Activated CD4-positive, alpha-beta T cell treated with anti-CD3 and anti-CD28 coated beads, Interleukin-2, amount 10 ng/mL, durations not matched to agents 24 days and 14 days (primary cell): ENCODE measurements at regions not wholly inside any gene's neighbourhood (a gene's known extent, or its start where the extent isn't known, plus 50 kb on each side); places are given as distances from the start of the nearest gene placed in this dataset.

ENCODE experiments used
- DNase-seq: peaks from one replicate; pipeline ENCODE4 v3.0.0; 2022
- H3K27ac Mint-ChIP-seq: one replicate; pipeline ENCODE4 v1.8.0; 2022; ENCODE audit warnings: mild to moderate bottlenecking, mixed read lengths
- H3K27me3 Mint-ChIP-seq: one replicate; pipeline ENCODE4 v1.8.0; 2022; ENCODE audit warnings: mixed read lengths
- H3K36me3 Mint-ChIP-seq: one replicate; pipeline ENCODE4 v1.8.0; 2022; ENCODE audit warnings: low read depth, mild to moderate bottlenecking, mixed read lengths
- H3K4me1 Mint-ChIP-seq: one replicate; pipeline ENCODE4 v1.8.0; 2021; ENCODE audit warnings: mixed read lengths
- H3K4me3 Mint-ChIP-seq: one replicate; pipeline ENCODE4 v1.8.0; 2022; ENCODE audit warnings: mild to moderate bottlenecking, moderate library complexity, mixed read lengths
- H3K9me3 Mint-ChIP-seq: one replicate; pipeline ENCODE4 v1.8.0; 2021; ENCODE audit warnings: mixed read lengths
- intact Hi-C: fragments of 100-400 bp; cut with micrococcal nuclease; formaldehyde crosslinking; loops from one replicate; pipeline ENCODE4 v1.15.1; 2023

GRCh38 chr13:80656512-80656904, 315.6 kb upstream of the SPRY2 start:
- Mint-ChIP-seq H3K27ac (no peak overlapping the region), H3K36me3 (no peaks in the 10 kb centered on the region), H3K27me3 (no peaks in the 10 kb centered on the region), H3K9me3 (peaks cover 9% of the 10 kb centered on the region), H3K4me1 (no peaks in the 10 kb centered on the region), H3K4me3 (no peak overlapping the region)
- intact Hi-C loops = no loop called here
- no peak for DNase-seq

- Mint-ChIP-seq H3K9me3 (peaks cover 9% of the 10 kb centered on the region), H3K36me3 (no peaks in the 10 kb centered on the region), H3K27ac (no peak overlapping the region), H3K4me1 (no peaks in the 10 kb centered on the region), H3K27me3 (no peaks in the 10 kb centered on the region), H3K4me3 (no peak overlapping the region)
- intact Hi-C loops = no loop called here
- DNase-seq = no peak
These were observed 315.0 kb upstream of the SPRY2 start for GRCh38 chr13:80655778-80656511.

- no peak overlapping the region for H3K4me3 Mint-ChIP-seq
- no peak for DNase-seq
- intact Hi-C loops = no loop called here
- H3K27ac Mint-ChIP-seq = no peak overlapping the region
- no peaks in the 10 kb centered on the region for H3K27me3 Mint-ChIP-seq
- H3K4me1 Mint-ChIP-seq = no peaks in the 10 kb centered on the region
- H3K36me3 Mint-ChIP-seq = no peaks in the 10 kb centered on the region
- peaks cover 9% of the 10 kb centered on the region for H3K9me3 Mint-ChIP-seq
These were observed 313.8 kb upstream of the SPRY2 start for GRCh38 chr13:80654638-80655249.

- H3K36me3 Mint-ChIP-seq = no peaks in the 10 kb centered on the region
- no peak overlapping the region for H3K27ac Mint-ChIP-seq
- no peaks in the 10 kb centered on the region for H3K27me3 Mint-ChIP-seq
- H3K9me3 Mint-ChIP-seq = no peaks in the 10 kb centered on the region
- H3K4me3 Mint-ChIP-seq = no peak overlapping the region
- no peaks in the 10 kb centered on the region for H3K4me1 Mint-ChIP-seq
- intact Hi-C loops = no loop called here
- DNase-seq = no peak
These were observed 308.3 kb upstream of the SPRY2 start for GRCh38 chr13:80649274-80649673.

- H3K9me3 Mint-ChIP-seq = no peaks in the 10 kb centered on the region
- H3K4me3 Mint-ChIP-seq = no peak overlapping the region
- no peaks in the 10 kb centered on the region for H3K36me3 Mint-ChIP-seq
- H3K27me3 Mint-ChIP-seq = no peaks in the 10 kb centered on the region
- intact Hi-C loops = no loop called here
- no peak overlapping the region for H3K27ac Mint-ChIP-seq
- no peak for DNase-seq
- H3K4me1 Mint-ChIP-seq = no peaks in the 10 kb centered on the region
These were observed 301.7 kb upstream of the SPRY2 start for GRCh38 chr13:80642641-80643040.

- H3K4me3 Mint-ChIP-seq = no peak overlapping the region
These were observed 292.3 kb upstream of the SPRY2 start for GRCh38 chr13:80633251-80633650.

GRCh38 chr13:80630685-80631121, 289.8 kb upstream of the SPRY2 start:
- no peaks in the 10 kb centered on the region for H3K36me3 Mint-ChIP-seq
- no peak overlapping the region for H3K4me3 Mint-ChIP-seq
- H3K27ac Mint-ChIP-seq = no peak overlapping the region
- H3K9me3 Mint-ChIP-seq = no peaks in the 10 kb centered on the region
- DNase-seq = no peak
- no peaks in the 10 kb centered on the region for H3K27me3 Mint-ChIP-seq
- H3K4me1 Mint-ChIP-seq = no peaks in the 10 kb centered on the region
- intact Hi-C loops = no loop called here

More at GRCh38 chr13:80633251-80633650, 292.3 kb upstream of the SPRY2 start:
- Mint-ChIP-seq H3K27ac (no peak overlapping the region), H3K27me3 (no peaks in the 10 kb centered on the region), H3K4me1 (no peaks in the 10 kb centered on the region), H3K9me3 (no peaks in the 10 kb centered on the region), H3K36me3 (no peaks in the 10 kb centered on the region)
- intact Hi-C loops = no loop called here
- no peak for DNase-seq

- no peaks in the 10 kb centered on the region for H3K4me1 Mint-ChIP-seq
- H3K9me3 Mint-ChIP-seq = no peaks in the 10 kb centered on the region
- intact Hi-C loops = no loop called here
- H3K36me3 Mint-ChIP-seq = no peaks in the 10 kb centered on the region
- H3K4me3 Mint-ChIP-seq = no peak overlapping the region
- H3K27me3 Mint-ChIP-seq = no peaks in the 10 kb centered on the region
- H3K27ac Mint-ChIP-seq = no peak overlapping the region
- DNase-seq = no peak
These were observed 277.9 kb upstream of the SPRY2 start for GRCh38 chr13:80618781-80619180.

GRCh38 chr13:80612804-80613203, 271.9 kb upstream of the SPRY2 start:
- Mint-ChIP-seq H3K9me3 (peaks cover 4% of the 10 kb centered on the region), H3K27ac (no peak overlapping the region), H3K27me3 (no peaks in the 10 kb centered on the region), H3K36me3 (no peaks in the 10 kb centered on the region), H3K4me3 (no peak overlapping the region), H3K4me1 (no peaks in the 10 kb centered on the region)
- DNase-seq = no peak
- intact Hi-C loops = no loop called here

- Mint-ChIP-seq H3K36me3 (no peaks in the 10 kb centered on the region), H3K27ac (no peak overlapping the region), H3K4me3 (no peak overlapping the region), H3K9me3 (peaks cover 4% of the 10 kb centered on the region), H3K4me1 (no peaks in the 10 kb centered on the region), H3K27me3 (no peaks in the 10 kb centered on the region)
- DNase-seq = no peak
- intact Hi-C loops = no loop called here
These were observed 270.4 kb upstream of the SPRY2 start for GRCh38 chr13:80611310-80611709.

GRCh38 chr13:80605716-80606115, 264.8 kb upstream of the SPRY2 start:
- no peak for DNase-seq
- no peaks in the 10 kb centered on the region for H3K36me3 Mint-ChIP-seq
- peaks cover 4% of the 10 kb centered on the region for H3K9me3 Mint-ChIP-seq
- H3K27ac Mint-ChIP-seq = no peak overlapping the region
- intact Hi-C loops = no loop called here
- no peaks in the 10 kb centered on the region for H3K4me1 Mint-ChIP-seq
- no peak overlapping the region for H3K4me3 Mint-ChIP-seq
- no peaks in the 10 kb centered on the region for H3K27me3 Mint-ChIP-seq

GRCh38 chr13:80605011-80605410, 264.1 kb upstream of the SPRY2 start:
- Mint-ChIP-seq H3K4me3 (no peak overlapping the region), H3K27me3 (no peaks in the 10 kb centered on the region), H3K27ac (no peak overlapping the region), H3K9me3 (peaks cover 4% of the 10 kb centered on the region), H3K36me3 (no peaks in the 10 kb centered on the region), H3K4me1 (no peaks in the 10 kb centered on the region)
- intact Hi-C loops = no loop called here
- DNase-seq = no peak

- H3K4me1 Mint-ChIP-seq = no peaks in the 10 kb centered on the region
- H3K27me3 Mint-ChIP-seq = no peaks in the 10 kb centered on the region
- H3K36me3 Mint-ChIP-seq = no peaks in the 10 kb centered on the region
- no peak overlapping the region for H3K27ac Mint-ChIP-seq
- no peak for DNase-seq
- intact Hi-C loops = no loop called here
- peaks cover 4% of the 10 kb centered on the region for H3K9me3 Mint-ChIP-seq
- H3K4me3 Mint-ChIP-seq = no peak overlapping the region
These were observed 263.2 kb upstream of the SPRY2 start for GRCh38 chr13:80604098-80604497.

- no peaks in the 10 kb centered on the region for H3K4me1 Mint-ChIP-seq
- no peaks in the 10 kb centered on the region for H3K36me3 Mint-ChIP-seq
- peaks cover 4% of the 10 kb centered on the region for H3K9me3 Mint-ChIP-seq
- no peak overlapping the region for H3K4me3 Mint-ChIP-seq
- DNase-seq = no peak
- H3K27me3 Mint-ChIP-seq = no peaks in the 10 kb centered on the region
- no peak overlapping the region for H3K27ac Mint-ChIP-seq
- intact Hi-C loops = no loop called here
These were observed 262.4 kb upstream of the SPRY2 start for GRCh38 chr13:80603351-80603750.

- DNase-seq = no peak
- H3K36me3 Mint-ChIP-seq = no peaks in the 10 kb centered on the region
- H3K4me3 Mint-ChIP-seq = no peak overlapping the region
- no peaks in the 10 kb centered on the region for H3K4me1 Mint-ChIP-seq
- H3K27ac Mint-ChIP-seq = no peak overlapping the region
- no peaks in the 10 kb centered on the region for H3K27me3 Mint-ChIP-seq
- no peaks in the 10 kb centered on the region for H3K9me3 Mint-ChIP-seq
- intact Hi-C loops = no loop called here
These were observed 258.8 kb upstream of the SPRY2 start for GRCh38 chr13:80599765-80600164.
